ENCODE measurements at regions not wholly inside any gene's neighbourhood (a gene's known extent, or its start where the extent isn't known, plus 50 kb on each side); places are given as distances from the start of the nearest gene placed in this dataset.

GRCh38 chr7:117973975-117974374, 100.7 kb upstream of the CTTNBP2 start:
- no peak for TF ChIP-seq CTCF (IDR thresholded peaks at IDR 0.05; ENCODE audit: insufficient read depth, low read depth, low read length)
- no peak for TF ChIP-seq EZH2 (IDR thresholded peaks at IDR 0.05; ENCODE audit: insufficient read depth, low read length)

Measured in astrocyte (in vitro differentiated cells and primary cell).